ENCODE measurements at regions not wholly inside any gene's neighbourhood (a gene's known extent, or its start where the extent isn't known, plus 50 kb on each side); places are given as distances from the start of the nearest gene placed in this dataset.

- TF ChIP-seq CTCF (IDR thresholded peaks at IDR 0.05; ENCODE audit: low read depth, low read length, poor library complexity, severe bottlenecking): no peak
- no peak for TF ChIP-seq EZH2phosphoT487 (IDR thresholded peaks at IDR 0.05; ENCODE audit: borderline replicate concordance, low read length)
Measured at GRCh38 chr6:25100288-25100687, 164.5 kb upstream of the RIPOR2 start.

All from DOHH2 (cell line).